GM12891 (cell line): ENCODE measurements at regions not wholly inside any gene's neighbourhood (a gene's known extent, or its start where the extent isn't known, plus 50 kb on each side); places are given as distances from the start of the nearest gene placed in this dataset.

ENCODE experiments used
- POLR2A ChIP-seq: IDR thresholded peaks from 2 replicates; pipeline ENCODE4 v1.6.1; 2011; ENCODE audit warnings: low read depth, low read length, control low read depth
- POLR2AphosphoS5 ChIP-seq: IDR thresholded peaks from 2 replicates; pipeline ENCODE4 v1.6.1; 2011; ENCODE audit warnings: low read depth, low read length, control low read depth
- SPI1 ChIP-seq: IDR thresholded peaks from 2 replicates; pipeline ENCODE4 v1.6.1; 2011; ENCODE audit warnings: low read depth, low read length, control low read depth

- TF ChIP-seq POLR2A = no peak
- TF ChIP-seq POLR2AphosphoS5 = no peak
- TF ChIP-seq SPI1 = peak; percentile 98
Measured at GRCh38 chr7:16975712-16976111, 93.9 kb upstream of the AGR3 start.
